ENCODE measurements at regions not wholly inside any gene's neighbourhood (a gene's known extent, or its start where the extent isn't known, plus 50 kb on each side); places are given as distances from the start of the nearest gene placed in this dataset.

DNA sequence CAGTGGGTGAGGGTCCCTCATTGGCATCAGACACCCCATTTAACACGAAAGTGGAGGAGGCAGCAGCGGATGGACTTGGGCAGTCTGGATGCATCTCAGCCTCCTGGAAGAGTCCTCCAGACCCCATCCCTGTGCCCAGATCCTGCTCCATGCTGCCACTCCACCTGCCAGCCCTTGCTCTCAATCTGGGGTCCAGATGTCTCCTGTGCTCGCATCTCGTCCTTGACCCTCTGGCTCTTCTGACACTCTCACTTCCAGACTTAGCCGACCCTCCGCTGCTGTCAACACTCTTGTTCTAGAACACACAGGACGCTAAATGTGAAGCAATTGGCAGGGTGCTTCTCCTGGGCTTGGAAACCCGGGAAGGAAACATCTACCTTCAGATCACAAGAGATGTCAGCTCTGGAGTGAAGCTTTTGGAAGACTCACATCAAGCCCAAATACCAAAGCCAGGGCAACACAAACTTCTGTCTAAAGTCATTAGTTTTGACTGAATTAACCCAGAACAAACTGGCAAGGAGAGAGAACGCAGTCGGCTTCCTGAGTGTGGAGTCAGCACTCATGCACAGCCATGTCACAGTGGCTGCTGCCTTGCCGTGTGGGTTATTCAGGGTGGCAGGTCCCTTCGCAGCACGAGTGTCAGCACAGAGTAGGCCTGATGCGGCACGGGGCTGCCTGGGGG, 379.1 kb downstream of the TCERG1L start:
- TF ChIP-seq, protein P1, sequence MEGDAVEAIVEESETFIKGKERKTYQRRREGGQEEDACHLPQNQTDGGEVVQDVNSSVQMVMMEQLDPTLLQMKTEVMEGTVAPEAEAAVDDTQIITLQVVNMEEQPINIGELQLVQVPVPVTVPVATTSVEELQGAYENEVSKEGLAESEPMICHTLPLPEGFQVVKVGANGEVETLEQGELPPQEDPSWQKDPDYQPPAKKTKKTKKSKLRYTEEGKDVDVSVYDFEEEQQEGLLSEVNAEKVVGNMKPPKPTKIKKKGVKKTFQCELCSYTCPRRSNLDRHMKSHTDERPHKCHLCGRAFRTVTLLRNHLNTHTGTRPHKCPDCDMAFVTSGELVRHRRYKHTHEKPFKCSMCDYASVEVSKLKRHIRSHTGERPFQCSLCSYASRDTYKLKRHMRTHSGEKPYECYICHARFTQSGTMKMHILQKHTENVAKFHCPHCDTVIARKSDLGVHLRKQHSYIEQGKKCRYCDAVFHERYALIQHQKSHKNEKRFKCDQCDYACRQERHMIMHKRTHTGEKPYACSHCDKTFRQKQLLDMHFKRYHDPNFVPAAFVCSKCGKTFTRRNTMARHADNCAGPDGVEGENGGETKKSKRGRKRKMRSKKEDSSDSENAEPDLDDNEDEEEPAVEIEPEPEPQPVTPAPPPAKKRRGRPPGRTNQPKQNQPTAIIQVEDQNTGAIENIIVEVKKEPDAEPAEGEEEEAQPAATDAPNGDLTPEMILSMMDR (IDR thresholded peaks at IDR 0.05 in 4 of 5, conservative IDR thresholded peaks at IDR 0.05 in 1 of 5), result no peak
- no peak for TF ChIP-seq POLR2A (IDR thresholded peaks at IDR 0.05)
